ENCODE measurements at regions not wholly inside any gene's neighbourhood (a gene's known extent, or its start where the extent isn't known, plus 50 kb on each side); places are given as distances from the start of the nearest gene placed in this dataset.

- H2BK5ac ChIP-seq (ENCODE audit: low read depth, low read length, poor library complexity, severe bottlenecking), result no peak overlapping the region
- no peak for ATAC-seq (ENCODE audit: low read depth)
- no peak overlapping the region for H3K14ac ChIP-seq (replicated peaks; ENCODE audit: low read depth, low read length)
- H3K23ac ChIP-seq (ENCODE audit: low read depth, low read length), result no peak overlapping the region
- H3K18ac ChIP-seq (ENCODE audit: low read depth, low read length), result no peak overlapping the region
- in situ Hi-C loops (cut with MboI; ENCODE audit: low sequenced_read_pairs) (no loop called here), intact Hi-C loops (cut with micrococcal nuclease) (no loop called here), dilution Hi-C loops (cut with HindIII; ENCODE audit: low sequenced_read_pairs, unreplicated experiment) (no loop called here)
- no peak overlapping the region for H4K8ac ChIP-seq (ENCODE audit: low read depth in 2 of 2, low read length in 2 of 2)
- no peak overlapping the region for H3K4ac ChIP-seq (ENCODE audit: low read depth, low read length)
- H2AK5ac ChIP-seq (ENCODE audit: low read depth, low read length), result no peak overlapping the region
- no peaks in the 10 kb centered on the region; the same call in 1 of the 2 replicates for H3K9me3 ChIP-seq (ENCODE audit: control insufficient read depth, insufficient read depth, low read length)
- no peaks in the 10 kb centered on the region for H3K9me1 ChIP-seq (ENCODE audit: insufficient read depth, low read length)
- H3K4me1 ChIP-seq (ENCODE audit: control insufficient read depth, insufficient read depth, low read length), result no peaks in the 10 kb centered on the region
- H2AFZ ChIP-seq (replicated peaks; ENCODE audit: low read length, poor library complexity), result no peak overlapping the region
- TF ChIP-seq MAFK (IDR thresholded peaks at IDR 0.05; ENCODE audit: low read depth, low read length) (no peak), RAD21 (IDR thresholded peaks at IDR 0.05; ENCODE audit: low read length) (no peak), NFE2L2 (IDR thresholded peaks at IDR 0.05; ENCODE audit: low read depth, low read length) (no peak), MAZ (IDR thresholded peaks at IDR 0.05; ENCODE audit: borderline replicate concordance, low read depth, low read length) (no peak), MXI1 (IDR thresholded peaks at IDR 0.05; ENCODE audit: borderline replicate concordance, low read depth, low read length) (no peak), RFX5 (IDR thresholded peaks at IDR 0.05; ENCODE audit: low read depth, low read length) (no peak), CEBPB (IDR thresholded peaks at IDR 0.05; ENCODE audit: low read depth, low read length) (no peak), SMC3 (IDR thresholded peaks at IDR 0.05; ENCODE audit: low read depth, low read length) (no peak), FOS (IDR thresholded peaks at IDR 0.05; ENCODE audit: low read depth, low read length) (no peak), BHLHE40 (IDR thresholded peaks at IDR 0.05; ENCODE audit: low read depth, low read length) (no peak), POLR2A (IDR thresholded peaks at IDR 0.05; ENCODE audit: low read depth, low read length) (no peak), ELK1 (IDR thresholded peaks at IDR 0.05; ENCODE audit: borderline replicate concordance, low read depth, low read length) (no peak), CTCF (conservative IDR thresholded peaks at IDR 0.05; ENCODE audit: low read depth, low read length) (no peak), CHD1 (IDR thresholded peaks at IDR 0.05; ENCODE audit: low read depth, low read length) (no peak), RCOR1 (IDR thresholded peaks at IDR 0.05; ENCODE audit: insufficient replicate concordance, low read length) (no peak), USF2 (IDR thresholded peaks at IDR 0.05; ENCODE audit: low read depth, low read length) (no peak)
- no peak overlapping the region for H2BK20ac ChIP-seq (ENCODE audit: low read depth, low read length)
- no peak overlapping the region for H2AK9ac ChIP-seq (replicated peaks; ENCODE audit: low read depth, low read length, poor library complexity)
- no CpG with 5 or more reads among the region's 1 CpG for WGBS, 2 experiments (ENCODE audit: extremely low coverage in 2 of 2, insufficient read length in 1 of 2)
- DNase-seq, result no peak
- ChIA-PET POLR2A (ENCODE audit: unreplicated experiment) (no interaction called here), CTCF (interaction anchor here (0.6 kb wide), 1 partner anchor 21 kb away, joined by 3 read pairs; no protein-coding TSS in a partner anchor)
- no peak overlapping the region for H3K4me2 ChIP-seq (ENCODE audit: low read depth, low read length)
- no peak overlapping the region for H3K9ac ChIP-seq (ENCODE audit: low read depth, low read length)
- no peak overlapping the region for H3K27ac ChIP-seq (ENCODE audit: insufficient read depth, low read length)
- no peak overlapping the region for H4K5ac ChIP-seq (ENCODE audit: low read depth, low read length)
- no peaks in the 10 kb centered on the region for H4K20me1 ChIP-seq (ENCODE audit: insufficient read depth, low read length)
- no peak overlapping the region for H2BK15ac ChIP-seq (ENCODE audit: low read depth, low read length)
- H2BK120ac ChIP-seq (ENCODE audit: low read depth, low read length), result no peak overlapping the region
- H3K79me1 ChIP-seq (ENCODE audit: low read depth in 1 of 2, low read length in 2 of 2), result no peaks in the 10 kb centered on the region
- H3K36me3 ChIP-seq (ENCODE audit: control insufficient read depth, insufficient read depth, low read length), result no peaks in the 10 kb centered on the region
- no peak overlapping the region for H4K91ac ChIP-seq (ENCODE audit: insufficient read depth, low read depth, low read length)
- H3K56ac ChIP-seq (ENCODE audit: extremely low read depth, insufficient read depth, low read length), result no peak overlapping the region
- H3K4me3 ChIP-seq (ENCODE audit: insufficient read depth, low read depth, low read length), result no peak overlapping the region
- BruUV-seq (replicated peaks), result no TSS peak
- no peaks in the 10 kb centered on the region for H3K27me3 ChIP-seq (ENCODE audit: control insufficient read depth, insufficient read depth, low read length)
Observed at GRCh38 chr3:30123755-30124154, 482.6 kb upstream of the TGFBR2 start.

All from IMR-90 (cell line).